GM12892 (cell line): ENCODE measurements at regions not wholly inside any gene's neighbourhood (a gene's known extent, or its start where the extent isn't known, plus 50 kb on each side); places are given as distances from the start of the nearest gene placed in this dataset.
"Not testable (repeated sequence)": the region's sequence is repeated elsewhere in the genome, so short reads cannot be mapped to it uniquely, and the experiment has no call there.

Experiments
- DNase-seq: peaks from one replicate; pipeline ENCODE4 v3.0.0; 2011; ENCODE audit not compliant: insufficient read length
- FAIRE-seq: peaks from 2 replicates; lab custom pipeline; 2011; peaks lifted over from hg19 to GRCh38; lab: Jason Lieb, UNC
- POLR2A ChIP-seq: IDR thresholded peaks from 2 replicates; pipeline ENCODE4 v1.6.1; 2011; ENCODE audit warnings: low read depth, low read length, control low read depth
- POLR2AphosphoS5 ChIP-seq: IDR thresholded peaks from 2 replicates; pipeline ENCODE4 v1.6.1; 2011; ENCODE audit warnings: low read depth, low read length, control low read depth
- TAF1 ChIP-seq: IDR thresholded peaks from 2 replicates; pipeline ENCODE4 v1.6.1; 2011; ENCODE audit warnings: low read depth, mild to moderate bottlenecking, control low read depth, low read length, borderline replicate concordance

DNA sequence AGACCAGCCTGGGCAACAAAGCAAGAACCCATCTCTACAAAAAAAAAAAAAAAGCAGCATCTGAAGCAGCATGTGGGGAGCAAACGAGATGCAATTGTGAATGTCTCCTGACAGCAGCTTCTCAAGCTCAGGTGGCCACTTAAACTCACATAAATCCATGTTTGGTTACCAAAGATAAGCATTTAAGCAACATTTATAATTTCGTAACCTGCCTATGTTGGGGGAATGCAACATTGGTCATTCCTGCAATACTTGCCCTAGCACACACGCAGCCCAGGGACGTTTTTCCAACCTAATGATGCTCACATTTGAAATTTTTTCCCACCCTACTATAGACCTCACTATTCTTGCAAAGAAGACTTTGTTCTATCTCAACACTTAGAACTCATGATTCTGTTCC is 113.3 kb downstream of the ZFP64 start:
- TF ChIP-seq TAF1, result no peak
- TF ChIP-seq POLR2A, result no peak
- no peak for TF ChIP-seq POLR2AphosphoS5
- no peak for DNase-seq
- FAIRE-seq, result no peak

DNA sequence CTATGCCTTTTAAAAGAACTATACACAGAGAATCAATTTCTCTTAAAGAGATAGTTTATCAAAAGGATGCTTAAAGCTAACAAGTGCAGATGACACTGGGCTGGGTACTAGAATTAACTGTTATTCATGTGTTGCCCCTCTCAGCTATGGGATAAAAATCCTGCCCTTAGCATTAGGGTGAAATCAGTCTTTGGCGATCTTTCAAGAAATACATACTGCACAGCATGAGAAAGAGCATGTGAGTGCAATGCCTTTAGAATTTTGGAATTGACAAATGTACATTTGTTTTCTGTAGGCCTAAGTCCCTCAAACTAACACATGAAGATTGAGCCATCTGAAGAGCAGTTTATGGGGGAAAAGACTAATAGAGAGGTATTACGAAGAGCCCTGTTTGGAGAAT is 115.4 kb downstream of the ZFP64 start:
- no peak for DNase-seq
- TF ChIP-seq TAF1 (no peak), POLR2A (no peak), POLR2AphosphoS5 (no peak)
- no peak for FAIRE-seq

- TF ChIP-seq POLR2AphosphoS5 (no peak), POLR2A (no peak), TAF1 (no peak)
- no peak for FAIRE-seq
- no peak for DNase-seq
Observed at GRCh38 chr20:52075400-52075799, 116.2 kb downstream of the ZFP64 start.

DNA sequence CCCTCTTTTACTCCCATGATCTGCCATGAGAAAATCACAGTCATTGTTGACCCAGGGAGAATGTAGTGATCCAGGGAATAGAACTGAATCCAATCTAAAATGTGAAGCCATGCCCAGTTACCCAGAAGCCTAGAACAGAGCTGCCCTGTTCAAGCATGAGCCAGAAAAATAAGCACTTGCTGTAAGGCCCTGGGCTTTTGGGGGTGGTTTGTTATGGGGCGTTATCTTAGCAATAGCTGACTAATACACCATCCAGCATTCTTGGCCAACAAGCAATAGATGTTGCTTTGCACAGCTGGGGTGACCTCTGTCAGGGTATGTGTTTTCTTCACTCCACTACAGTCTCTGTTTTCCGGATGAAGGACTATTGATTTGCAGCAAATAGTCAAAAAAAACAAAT is 120.4 kb downstream of the ZFP64 start:
- FAIRE-seq, result no peak
- no peak for DNase-seq
- TF ChIP-seq POLR2A, result no peak

GRCh38 chr20:52064931-52065330 is 126.6 kb downstream of the ZFP64 start:
- DNase-seq (no peak), FAIRE-seq (no peak)
- TF ChIP-seq POLR2AphosphoS5 (no peak), TAF1 (no peak), POLR2A (no peak)

DNA sequence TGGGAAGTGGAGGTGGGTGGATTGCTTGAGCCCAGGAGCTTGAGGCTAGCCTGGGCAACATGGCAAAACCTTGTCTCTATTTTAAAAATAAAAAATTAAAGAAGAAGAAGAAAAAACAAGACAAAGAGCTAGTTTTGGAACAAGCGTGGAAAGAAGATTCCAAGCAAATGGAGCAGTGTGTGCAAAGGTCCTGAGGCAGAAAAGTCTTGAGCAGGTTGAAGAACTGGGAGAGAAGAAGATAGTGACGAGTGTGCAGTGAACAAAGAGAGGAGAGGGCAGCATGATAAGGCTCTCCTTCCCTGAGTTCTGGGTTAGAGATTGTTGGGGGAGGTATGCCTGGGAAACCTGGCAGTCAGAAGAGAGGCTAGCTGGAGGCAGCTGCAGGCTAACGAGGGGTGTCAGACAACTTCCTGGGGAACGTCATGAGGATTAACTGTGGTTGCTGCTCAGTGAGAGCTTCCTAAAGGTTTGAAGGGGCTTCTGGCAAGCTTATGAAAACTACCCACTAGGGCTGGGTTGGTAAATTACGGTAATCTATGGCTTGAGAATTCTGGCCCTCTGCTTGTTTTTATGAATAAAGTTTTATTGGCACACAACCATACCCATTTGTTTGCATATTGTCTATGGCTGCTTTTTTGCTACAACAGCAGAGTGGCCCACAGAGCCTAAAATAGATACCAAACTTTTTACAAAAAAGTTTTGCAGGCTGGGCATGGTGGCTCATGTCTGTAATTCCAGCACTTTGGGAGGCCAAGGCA is 128.9 kb downstream of the ZFP64 start:
- no peak for DNase-seq
- FAIRE-seq, result no peak
- TF ChIP-seq POLR2AphosphoS5, result no peak
- no peak for TF ChIP-seq TAF1
- no peak for TF ChIP-seq POLR2A

- no peak for DNase-seq
- FAIRE-seq, result no peak
Observed at GRCh38 chr20:52060794-52061714, 130.5 kb downstream of the ZFP64 start.

DNA sequence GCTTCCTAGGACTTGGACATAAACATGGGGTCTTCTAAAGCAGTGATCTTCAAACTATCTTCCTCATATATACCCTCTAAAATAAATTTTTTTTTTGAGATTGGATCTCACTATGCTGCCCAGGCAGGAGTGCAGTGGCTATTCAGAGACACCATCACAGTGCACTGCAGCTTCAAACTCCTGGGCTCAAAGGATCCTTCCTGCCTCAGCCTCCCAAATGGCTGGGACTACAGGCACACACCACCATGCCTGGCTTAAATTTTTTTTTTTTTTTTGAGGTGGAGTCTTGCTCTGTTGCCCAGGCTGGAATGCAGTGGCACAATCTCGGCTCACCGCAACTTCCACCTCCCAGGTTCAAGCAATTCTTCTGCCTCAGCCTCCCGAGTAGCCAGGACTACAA is 134.4 kb downstream of the ZFP64 start:
- not testable (repeated sequence) for FAIRE-seq, DNase-seq

More at GRCh38 chr20:52060794-52061714, 130.5 kb downstream of the ZFP64 start:
- TF ChIP-seq POLR2A, result no peak

- FAIRE-seq, result no peak
- TF ChIP-seq POLR2AphosphoS5 (no peak), TAF1 (no peak), POLR2A (no peak)
- no peak for DNase-seq
Observed at GRCh38 chr20:52056203-52057062, 135.1 kb downstream of the ZFP64 start.

DNA sequence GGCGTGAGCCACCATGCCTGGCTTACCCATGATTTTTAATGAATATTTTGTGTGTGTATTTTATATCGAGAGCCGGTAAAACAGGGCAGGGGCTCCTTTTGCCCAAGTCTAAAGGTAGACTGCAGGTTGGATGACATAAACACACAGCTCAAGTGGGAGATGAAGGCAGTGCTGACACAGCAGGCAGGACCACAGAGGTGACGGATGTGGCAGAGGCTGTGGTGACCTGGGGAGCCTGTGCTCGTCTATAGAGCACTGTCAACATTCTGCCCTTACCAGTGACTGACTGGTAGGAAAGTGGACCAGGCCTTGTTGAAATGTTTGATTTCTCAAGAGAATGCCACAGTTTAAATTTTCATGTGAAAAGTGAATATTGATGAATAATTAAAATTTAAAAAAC is 137.5 kb downstream of the ZFP64 start:
- DNase-seq (no peak), FAIRE-seq (no peak)
- no peak for TF ChIP-seq POLR2A
- TF ChIP-seq POLR2AphosphoS5, result no peak
- TF ChIP-seq TAF1, result no peak

DNA sequence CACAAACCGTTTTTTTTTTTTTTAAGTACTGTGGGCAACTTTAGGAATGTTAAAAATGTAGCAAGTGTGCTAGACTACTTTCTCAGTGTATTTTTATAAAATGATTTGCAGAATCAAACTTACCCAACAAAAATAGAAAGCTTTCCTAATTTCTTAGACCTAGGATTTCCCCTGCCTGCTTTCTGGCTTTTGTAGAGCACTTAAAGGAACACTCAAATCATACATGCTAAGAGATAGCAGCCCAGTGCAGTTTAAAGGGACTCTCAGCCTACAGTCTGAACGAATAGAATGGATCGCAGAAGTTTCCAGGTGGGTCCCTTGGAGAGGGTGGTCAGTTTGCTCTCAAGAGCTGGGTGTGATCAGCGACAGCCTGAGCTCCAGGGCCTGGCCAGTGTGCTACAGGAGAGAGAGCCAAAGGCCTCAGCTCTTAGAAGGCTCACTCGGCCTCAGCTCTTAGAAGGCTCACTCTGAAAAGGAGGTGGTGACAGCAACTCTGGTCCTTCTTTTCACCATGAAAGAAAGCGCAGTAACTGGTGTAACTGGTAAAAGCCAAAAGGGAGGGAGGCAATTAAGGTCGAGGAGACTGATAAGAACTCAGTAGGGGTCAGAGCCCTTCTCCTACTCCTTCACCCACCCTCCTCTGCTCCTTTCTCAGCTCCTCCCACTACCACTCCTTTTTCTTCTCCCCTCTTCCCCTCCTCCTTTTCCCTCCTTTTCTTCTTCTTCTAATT is 142.4 kb downstream of the ZFP64 start:
- DNase-seq (no peak), FAIRE-seq (no peak)
- TF ChIP-seq POLR2A (no peak), TAF1 (no peak), POLR2AphosphoS5 (no peak)
